Stimulated activated CD8-positive, alpha-beta memory T cell treated with anti-CD3 and anti-CD28 coated beads, Interleukin-7, amount 100 ng/mL, for 48 hours (primary cell): ENCODE measurements at regions not wholly inside any gene's neighbourhood (a gene's known extent, or its start where the extent isn't known, plus 50 kb on each side); places are given as distances from the start of the nearest gene placed in this dataset.
"Not testable (repeated sequence)": the region's sequence is repeated elsewhere in the genome, so short reads cannot be mapped to it uniquely, and the experiment has no call there.

Experiments used
- DNase-seq, 2 donors: peaks; one replicate each; pipeline ENCODE4 v3.0.0-alpha.2; 2020; ENCODE audit warnings: low read depth in 1 of 2; ENCODE audit errors: extremely low read depth in 1 of 2

DNA sequence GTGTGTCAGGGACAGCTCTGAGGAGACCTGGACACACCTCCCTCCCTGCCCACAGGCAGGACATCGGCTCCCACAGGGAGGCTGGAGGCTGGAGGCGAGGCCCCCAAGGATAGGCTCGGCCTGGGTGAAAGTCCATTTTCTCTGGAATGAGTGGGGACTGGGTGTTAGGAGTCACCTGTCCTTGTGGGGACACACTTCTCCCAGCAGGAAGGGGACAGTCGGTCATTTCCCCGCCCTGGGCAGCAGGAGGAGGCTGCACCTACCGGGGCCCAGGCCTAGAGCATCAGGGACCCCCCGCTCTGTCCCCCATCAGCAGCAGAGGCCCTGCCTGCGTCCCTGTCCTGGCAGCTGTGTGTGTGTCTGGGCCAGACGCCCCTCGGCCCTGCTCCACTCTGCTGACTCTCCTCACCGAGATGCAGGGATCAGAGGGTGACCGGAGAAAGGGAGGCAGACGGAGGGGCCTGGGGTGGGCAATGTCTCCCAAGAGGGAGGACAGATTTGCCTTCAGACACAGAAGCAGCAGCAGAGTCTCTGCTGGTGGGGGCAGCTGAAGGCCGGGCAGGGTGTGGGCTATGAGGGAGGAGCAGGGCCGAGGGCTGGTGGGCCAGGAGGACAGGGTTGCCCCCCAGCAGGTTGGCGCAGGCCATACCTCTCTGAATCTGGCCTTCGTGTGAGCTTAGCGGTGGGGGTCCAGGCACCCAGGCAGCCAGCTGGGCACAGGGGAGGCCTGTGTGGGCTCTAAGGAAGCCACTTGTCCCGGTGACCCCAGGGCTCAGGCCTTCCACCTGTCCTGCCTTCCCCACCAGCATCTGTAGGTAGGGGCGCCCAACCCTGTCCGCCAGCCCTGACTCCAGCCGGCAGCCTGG lies 125.7 kb upstream of the NKX1-1 start:
- DNase-seq: no peak

DNA sequence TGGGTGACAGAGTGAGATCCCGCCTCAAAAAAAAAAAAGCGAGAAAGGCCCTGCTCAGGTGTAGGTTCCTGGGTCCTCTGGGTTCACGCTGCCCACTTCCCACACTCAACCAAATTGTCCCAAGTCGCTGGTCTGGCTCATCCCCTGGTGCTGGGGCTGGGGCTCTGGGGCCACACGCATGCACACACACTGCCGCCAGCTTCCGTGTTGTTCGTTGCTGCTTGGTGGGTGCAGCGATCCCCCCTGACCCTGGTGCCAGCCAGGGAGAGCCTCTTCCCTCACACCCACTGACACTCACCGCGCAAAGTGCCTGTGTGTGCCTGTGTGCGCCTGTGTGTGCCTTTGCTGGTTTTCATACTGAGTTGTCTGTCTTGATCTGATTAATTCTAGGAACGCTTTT lies 124.1 kb upstream of the NKX1-1 start:
- no peak for DNase-seq

DNA sequence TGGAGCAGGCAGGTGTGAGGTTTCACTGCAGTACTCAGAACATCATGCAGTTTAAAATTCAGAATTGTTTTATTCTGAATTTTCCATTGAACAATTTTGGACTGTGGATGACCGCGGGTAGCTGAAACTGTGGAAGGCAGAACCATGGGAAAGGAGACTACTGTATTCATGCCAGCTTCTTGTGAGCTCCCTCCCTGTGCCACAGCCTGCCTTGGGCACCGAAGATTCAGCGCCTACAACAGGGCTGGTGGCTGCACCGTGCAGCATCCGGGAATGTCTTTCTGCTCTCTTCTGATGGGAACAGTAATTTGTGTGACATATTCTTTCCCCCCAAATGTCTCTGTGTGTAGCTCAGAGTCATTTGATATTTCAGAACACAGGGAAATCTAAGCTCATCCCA lies 118.5 kb upstream of the NKX1-1 start:
- DNase-seq: no peak

DNA sequence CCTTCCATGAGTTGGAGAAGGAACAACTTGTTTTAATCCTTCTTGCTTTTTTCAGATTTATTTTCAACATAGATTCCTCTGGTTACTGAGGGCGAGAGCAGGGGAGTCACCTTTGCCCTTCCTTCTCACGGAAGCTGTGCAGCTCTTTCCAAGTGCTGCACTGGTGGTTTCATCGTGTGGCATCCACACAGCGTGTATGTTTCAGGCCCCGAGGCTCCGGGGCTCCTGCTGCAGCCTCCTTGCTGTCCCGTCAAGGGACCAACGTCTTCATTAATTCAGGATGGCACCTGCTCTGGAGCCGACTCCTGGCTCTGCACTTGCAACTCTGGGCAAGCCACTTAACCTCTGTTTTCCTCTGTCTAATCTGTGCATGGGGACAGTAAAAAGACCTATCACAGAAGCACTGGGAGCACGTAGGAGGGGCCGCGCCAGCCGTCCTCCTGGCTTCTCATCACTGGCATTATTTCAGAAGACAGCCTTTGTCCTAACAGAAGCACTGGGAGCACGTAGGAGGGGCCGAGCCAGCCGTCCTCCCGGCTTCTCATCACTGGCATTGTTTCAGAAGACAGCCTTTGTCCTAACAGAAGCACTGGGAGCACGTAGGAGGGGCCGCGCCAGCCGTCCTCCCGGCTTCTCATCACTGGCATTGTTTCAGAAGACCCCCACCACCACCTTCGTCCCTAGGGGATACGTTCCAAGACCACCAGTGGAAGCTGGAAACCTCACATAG lies 117.8 kb upstream of the NKX1-1 start:
- DNase-seq: no peak

DNA sequence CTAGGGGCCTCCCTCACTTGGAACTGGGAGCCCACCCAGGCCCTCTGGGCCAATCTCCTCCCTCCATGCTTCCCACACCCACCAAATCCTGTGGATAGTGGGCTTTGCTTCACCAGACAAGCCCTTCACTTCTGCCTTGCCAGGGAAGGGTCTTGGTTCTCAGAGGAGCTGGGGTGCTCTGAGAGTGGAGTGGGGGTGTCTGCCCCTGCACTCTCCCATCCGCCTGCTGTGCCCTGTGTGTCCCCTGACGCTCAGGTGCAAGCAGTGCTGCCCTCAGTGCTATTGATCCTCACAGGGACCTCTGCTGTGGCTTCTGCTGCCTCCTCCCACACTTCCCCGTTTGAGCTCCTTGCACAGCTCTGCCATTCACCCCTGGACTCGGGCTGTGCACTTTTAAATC lies 117.3 kb upstream of the NKX1-1 start:
- no peak for DNase-seq

DNA sequence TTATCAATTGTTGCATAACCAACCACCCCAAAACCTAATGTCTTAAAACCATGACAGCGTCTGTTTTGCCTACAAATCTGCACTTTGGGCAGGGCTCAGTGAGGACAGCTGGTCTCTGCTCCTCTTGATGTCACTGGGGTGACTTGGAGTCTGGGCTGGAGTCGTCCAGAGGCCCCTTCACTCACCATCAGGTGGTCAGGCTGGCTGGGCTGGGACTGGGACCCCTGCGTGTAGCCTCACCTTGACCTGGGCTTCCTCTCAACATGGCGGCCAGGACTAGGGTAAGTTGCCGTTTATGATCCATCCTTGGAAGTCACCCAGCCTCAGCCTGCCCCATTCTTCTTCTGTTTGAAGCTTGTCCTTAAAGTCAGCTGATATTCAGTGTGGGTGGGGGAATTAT lies 116.8 kb upstream of the NKX1-1 start:
- no peak for DNase-seq

DNA sequence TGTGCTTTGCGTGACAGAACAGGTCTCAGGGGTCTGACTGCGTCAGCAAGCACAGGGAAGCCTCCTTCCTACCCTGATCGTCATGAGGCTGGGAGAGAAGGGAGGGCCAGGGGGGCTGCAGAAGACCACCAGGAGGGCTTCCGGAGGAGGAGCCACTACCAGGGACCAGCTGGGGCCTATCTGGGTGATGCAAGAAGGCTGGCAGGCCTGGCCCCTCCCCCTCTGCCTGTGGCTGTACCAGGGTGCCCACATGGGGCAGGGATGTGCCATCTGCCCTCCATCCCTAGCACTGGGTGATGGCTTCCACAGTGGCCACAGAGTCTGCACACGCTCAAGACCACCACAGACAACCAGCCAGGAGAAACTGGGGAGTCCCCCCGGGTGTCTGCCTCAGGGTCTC lies 116.4 kb upstream of the NKX1-1 start:
- no peak for DNase-seq

DNA sequence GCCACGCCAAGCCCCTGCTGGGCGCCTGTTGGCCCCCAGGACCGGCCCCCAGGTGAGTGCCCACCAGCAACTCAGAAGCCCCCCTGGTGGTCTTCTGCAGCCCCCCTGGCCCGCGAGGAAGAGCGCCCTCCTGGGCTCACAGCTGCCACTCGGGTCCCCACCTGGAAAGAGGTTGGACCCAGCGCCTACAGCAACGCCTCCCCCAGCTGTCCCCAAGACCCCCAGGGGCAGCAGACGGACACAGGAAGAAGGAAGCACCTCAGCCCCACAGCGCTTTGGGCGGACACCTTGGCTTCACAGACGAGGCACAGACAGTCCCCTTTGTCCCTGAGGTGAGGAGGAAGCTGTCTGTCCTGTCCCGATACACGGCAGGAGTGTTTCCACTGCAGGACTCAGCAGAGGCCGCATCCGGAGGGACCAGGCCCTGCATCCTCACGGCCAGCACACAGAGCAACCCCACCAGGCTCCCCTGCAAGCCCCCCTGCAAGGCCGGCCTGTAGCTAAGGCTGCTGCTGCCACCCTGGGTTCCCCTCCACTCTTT lies 115.6 kb upstream of the NKX1-1 start:
- DNase-seq: no peak

DNA sequence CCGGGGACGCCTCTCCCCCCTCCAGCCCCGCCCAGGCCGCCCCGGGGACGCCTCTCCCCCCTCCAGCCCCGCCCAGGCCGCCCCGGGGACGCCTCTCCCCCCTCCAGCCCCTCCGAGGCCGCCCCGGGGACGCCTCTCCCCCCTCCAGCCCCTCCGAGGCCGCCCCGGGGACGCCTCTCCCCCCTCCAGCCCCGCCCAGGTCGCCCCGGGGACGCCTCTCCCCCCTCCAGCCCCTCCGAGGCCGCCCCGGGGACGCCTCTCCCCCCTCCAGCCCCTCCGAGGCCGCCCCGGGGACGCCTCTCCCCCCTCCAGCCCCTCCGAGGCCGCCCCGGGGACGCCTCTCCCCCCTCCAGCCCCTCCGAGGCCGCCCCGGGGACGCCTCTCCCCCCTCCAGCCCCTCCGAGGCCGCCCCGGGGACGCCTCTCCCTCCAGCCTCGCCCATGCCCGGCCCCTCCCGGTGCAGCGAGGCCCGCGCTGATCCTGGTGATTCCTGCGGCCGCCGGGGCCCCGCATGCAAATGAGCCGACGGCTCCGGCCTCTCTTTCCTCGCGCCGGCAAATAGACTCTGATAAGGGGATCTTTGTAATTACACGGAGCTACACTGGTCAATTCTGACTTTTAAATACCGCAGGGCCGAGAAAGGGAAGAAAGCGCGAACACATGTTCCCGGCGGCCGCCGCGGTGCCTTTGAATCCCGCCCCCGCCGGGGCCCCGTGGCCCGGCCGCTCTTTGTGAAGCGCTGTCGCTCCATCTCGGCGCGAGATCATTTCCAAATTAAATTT lies 114.7 kb upstream of the NKX1-1 start:
- DNase-seq: not testable (repeated sequence)

DNA sequence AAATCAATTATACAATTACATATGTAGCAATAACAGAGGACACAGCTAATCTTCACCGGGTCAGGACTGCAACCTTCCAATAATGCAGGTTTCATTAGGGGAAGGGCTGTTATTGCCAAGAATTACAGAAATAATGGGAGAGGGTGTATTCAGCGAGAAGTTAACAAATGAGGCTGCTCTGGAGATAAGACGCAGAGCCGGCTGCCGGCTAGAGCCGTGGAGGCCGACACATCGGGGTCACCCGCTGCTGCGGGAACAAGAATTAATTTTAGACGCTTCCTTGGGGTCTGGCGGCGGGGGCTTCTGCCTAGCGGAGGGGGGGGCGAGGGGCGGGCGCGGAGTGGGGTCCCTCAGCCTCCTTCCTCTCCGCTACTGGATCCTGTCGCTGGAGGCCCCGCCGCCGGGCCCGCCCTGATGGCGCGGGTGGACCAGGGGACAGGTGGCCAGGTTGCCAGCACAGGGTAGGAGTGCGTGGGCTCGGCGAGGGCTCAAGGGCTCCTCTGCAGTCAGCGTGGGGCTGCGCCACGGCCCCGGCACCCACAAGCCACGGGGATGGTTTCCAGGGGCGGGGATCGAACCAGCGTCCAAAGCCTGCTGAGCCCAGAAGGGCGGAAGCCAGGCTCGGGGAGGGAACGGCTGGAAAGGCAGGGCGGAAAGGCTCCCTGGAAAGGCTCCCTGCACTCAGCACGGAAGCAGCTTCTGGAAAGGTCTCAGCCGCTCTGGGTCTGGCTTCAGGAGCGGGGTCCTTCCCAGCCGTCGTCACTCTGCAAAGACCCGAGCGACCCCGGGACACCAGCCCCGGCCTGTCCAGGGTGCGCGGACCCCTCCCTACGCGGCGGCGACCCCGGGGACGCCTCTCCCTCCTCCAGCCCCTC lies 113.8 kb upstream of the NKX1-1 start:
- no peak for DNase-seq

DNA sequence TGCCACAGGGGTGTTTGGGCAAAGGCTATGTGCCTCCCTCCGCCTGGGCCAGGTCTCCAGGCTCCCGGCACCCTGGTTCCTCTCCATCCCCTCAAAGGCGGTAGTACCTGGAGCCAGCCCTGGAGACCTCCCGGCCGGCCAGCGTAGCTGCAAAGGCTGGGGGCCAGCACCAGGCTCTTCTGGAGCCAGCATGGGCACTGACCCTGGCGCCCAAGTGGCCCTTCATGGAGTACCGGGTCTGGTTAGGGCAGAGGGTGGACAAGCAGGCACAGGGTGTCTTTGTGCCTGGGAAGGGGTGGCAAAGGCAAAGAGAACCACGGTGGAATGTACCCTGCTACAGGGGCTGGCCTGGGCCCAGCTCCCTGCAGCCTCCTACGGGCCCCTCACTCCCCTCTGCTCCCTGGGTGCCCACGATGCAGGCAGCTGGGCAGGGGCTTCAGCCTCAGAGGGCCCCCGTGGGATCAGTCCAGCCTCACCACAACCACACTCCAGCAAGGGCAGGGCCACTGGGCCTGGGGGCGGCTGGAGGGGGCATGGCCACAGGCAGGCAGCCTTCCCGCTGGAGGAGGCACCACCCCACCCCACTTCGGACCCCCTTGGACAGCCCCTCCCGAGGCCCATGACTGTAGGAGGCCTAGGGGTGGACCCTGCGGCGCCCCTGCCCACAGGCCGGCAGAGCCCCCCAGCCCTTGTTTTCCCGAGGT lies 112.9 kb upstream of the NKX1-1 start:
- no peak for DNase-seq

DNA sequence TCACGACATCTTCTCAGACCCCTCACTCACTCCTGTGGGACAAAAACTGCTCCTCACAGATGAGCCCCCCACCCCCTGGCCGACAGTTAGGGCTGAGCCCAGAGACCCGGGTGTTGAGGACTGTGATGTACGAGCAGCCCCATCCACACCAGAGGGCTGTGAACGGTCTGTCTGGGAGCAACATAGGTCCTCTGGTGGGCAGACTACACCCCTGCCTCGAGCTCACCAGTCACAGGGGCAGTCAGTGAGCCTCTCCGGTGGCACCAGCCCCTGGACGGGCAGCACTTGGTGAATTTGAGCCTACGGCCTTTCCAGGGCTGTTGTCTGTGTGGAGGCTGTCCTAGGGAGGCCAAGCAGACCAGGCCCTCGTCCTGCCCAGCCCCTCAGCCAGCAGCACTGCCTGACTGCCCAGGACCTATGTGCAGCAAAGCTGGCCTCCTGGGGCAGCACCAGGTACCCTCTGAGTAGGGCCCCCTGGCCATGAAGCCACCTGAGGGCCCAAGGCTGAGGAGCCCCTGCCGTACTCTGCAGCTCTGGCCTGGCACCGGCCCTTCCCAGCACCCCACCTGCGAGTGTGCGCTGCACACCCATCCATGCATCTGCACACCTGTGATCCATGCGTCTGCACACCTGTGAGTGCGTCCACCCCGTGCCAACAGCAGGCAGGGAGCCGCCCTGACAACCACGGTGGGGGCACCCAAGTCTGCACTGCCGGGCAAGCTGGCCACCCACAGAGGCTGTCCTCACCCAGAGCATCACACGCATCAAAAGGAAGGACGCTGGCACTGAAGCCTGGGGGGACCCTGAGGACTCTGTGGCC lies 111.6 kb upstream of the NKX1-1 start:
- DNase-seq: no peak

DNA sequence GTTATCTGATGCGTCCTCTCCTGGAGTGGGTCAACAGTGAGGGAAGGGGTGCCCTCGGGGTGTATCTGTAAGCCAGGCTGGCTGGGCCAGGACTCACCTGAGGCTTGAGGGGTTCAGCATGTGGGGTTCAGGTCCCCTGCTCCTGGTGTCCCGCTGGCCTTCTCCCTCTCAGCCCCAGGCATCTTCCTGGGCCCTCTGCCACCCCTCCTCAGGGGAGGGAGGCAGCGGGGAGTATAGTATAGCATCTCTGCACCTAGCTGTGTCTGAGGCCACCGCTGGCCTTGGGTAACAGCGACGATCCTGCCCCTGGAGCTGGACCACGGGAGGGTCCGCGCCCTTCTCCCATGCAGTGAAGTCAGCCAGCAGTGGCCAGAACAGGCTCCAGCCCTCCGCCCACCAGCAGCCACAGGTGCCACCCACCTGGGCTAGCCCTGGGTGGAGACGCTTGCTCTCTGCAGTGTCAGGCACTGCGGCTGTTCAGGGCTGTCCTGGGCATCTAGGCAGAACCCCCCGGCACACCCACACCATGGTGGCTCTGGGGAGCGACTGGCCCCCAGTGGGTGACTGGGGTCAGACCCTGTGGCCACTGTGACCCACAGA lies 110.7 kb upstream of the NKX1-1 start:
- no peak for DNase-seq

DNA sequence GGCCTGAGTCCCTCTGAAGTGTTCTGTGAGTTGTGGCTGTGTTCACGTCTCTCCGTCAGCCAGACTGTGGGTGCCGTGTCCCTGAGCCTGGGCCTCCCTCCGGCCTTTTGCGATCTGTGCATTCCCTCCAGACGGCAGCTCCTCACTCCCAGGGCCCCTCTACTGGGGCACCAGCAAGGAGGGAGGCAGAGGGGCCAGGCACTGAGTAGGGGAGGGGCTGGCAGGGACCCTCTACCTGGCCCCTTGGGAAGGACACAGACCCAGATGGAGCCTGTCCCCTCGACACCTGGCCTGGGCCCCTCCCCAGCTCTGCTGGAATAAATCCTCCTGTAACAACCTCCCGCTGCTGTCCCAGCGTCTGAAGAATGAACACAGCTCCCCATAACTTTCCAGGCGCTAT lies 110.0 kb upstream of the NKX1-1 start:
- no peak for DNase-seq

DNA sequence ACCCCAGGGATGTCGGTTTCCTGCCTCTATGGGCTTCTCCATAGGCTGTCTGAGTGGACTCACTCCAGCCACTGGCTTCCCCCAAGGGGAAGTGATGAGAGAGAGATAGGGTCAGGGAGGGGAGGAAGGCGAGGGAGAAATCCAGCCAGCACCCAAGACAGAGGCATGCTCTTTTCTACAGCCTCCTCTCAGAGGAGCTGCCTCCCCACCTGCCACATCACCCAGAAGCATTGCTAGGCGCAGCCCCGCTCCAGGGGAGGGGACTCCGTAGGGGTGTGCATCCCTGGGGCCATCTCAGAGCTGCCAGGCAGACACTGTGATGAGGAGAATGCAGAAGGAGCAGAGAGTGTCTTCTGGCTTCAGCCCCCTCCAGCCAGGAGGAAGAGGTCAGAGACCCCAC lies 109.5 kb upstream of the NKX1-1 start:
- DNase-seq: no peak

DNA sequence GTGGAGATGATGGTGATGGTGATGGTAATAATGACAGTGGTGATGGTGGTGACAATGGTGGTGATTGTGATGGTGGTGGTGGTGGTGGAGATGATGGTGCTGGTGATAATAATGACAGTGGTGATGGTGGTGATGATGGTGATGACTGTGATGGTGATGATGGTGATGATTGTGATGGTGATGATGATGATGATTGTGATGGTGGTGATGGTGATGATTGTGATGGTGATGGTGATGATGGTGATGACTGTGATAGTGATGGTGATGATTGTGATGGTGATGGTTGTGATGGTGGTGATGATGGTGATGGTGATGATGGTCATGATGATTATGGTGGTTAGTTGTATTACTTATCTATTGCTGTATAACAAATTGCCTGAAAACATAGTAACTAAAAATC lies 108.9 kb upstream of the NKX1-1 start:
- no peak for DNase-seq

DNA sequence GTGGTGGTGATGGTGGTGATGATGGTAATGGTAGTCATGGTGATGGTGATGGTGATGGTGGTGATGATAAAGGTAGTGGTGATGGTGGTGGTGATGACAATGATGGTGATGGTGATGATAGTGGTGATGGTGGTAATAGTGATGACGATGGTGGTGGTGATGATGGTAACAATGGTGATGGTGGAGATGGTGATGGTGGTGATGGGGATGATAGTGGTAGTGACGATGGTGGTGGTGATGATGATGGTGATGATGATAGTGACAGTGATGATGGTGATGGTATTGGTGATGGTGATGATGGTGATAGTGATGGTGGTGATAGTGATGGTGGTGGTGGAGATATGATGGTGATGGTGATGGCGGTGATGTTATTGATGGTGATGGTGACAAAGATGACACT lies 108.4 kb upstream of the NKX1-1 start:
- no peak for DNase-seq

DNA sequence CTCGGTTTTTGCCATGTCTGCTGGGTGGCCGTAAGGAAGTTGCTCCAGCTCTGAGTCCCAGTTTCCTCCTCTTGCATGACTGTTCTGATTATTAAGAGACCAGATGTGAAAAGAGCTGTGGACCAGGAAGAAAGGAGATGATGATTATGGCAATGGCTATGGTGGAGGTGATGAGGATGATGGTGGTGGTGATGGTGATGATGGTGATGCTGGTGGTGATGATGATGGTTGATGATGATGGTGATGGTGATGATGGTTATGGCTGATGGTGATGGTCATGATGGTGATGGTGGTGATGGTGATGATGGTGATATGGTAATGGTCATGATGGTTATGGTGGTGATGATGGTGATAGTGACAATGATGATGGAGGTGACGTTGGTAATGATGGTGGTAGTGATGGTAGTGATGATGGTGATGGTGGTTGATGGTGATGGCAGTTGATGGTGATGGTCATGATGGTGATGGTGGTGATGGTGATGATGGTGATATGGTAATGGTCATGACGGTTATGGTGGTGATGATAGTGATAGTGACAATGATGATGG lies 107.8 kb upstream of the NKX1-1 start:
- DNase-seq: no peak
